Ammon's horn (tissue), 1 donor: ENCODE measurements at regions not wholly inside any gene's neighbourhood (a gene's known extent, or its start where the extent isn't known, plus 50 kb on each side); places are given as distances from the start of the nearest gene placed in this dataset.
"Not testable (repeated sequence)": the region's sequence is repeated elsewhere in the genome, so short reads cannot be mapped to it uniquely, and the experiment has no call there.

Experiments
- DNase-seq: peaks from one replicate; pipeline ENCODE4 v3.0.0-alpha.2; 2016; ENCODE audit warnings: low spot score

DNA sequence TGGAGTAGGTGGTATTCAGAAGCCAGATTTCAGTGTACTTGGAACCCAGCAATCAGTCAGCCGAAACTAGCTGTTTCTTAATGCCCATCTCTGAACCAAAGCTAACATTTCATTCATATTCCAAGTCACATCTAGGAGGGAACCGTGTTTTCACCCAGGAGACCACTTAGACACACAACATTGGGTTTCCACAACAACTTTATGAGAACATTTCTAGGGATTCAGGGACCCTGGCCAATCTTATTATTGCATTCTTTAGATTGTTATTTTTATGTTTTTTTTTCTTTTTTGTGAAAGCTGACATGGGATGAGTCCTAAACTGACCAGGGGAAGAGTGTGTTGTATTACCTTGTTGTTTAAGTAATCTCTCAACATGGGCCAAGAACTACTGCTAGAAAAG lies 72.5 kb upstream of the KIAA0040 start:
- DNase-seq: no peak

DNA sequence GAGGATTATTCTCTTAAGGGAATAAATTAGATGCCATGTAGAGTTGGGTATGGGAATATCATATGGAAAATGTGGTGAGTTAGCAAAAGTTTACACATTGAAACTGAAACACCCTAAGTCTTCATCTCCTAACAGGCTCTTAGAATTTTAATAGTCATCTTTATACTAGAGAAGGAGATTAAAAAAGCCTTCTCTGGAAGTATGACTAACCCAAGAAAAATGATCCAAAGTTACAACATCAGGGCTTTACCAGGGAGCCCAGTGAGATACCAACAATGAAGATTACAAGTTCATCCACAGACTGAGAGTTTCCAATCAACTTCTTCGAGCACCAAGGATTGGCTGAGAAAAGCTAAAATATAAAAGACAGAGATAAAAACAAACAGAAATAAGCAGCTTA lies 70.0 kb upstream of the KIAA0040 start:
- no peak for DNase-seq

DNA sequence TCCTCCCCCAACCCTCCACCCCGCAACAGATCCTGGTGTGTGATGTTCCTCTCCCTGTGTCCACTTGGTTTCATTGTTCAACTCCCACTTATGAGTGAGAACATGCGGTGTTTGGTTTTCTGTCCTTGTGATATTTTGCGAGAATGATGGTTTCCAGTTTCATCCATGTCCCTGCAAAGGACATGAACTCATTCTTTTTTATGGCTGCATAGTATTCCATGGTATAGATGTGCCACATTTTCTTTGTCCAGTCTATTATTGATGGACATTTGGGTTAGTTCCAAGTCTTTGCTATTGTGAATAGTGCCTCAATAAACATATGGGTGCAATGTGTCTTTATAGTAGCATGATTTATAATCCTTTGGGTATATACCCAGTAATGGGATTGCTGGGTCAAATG lies 63.7 kb upstream of the KIAA0040 start:
- DNase-seq: not testable (repeated sequence)

DNA sequence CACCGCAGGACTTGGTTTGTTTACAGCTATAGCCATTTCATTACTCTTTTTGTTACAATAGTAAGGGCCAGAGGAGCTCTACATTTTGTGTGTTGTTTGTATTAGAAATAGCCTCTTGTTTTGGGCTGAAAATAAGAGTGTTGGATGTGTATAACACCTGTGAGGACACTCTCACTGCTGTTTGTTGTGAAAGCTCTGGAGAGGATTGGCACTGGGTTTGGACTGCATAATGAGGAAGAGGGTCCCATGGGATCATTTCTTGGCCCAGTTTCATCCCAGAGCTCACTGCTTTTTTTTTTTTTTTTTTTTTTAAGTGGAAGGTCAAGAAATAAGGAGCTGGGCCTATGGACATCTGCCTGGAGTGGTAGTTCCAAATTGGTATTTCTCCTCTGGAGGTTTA lies 61.6 kb upstream of the KIAA0040 start:
- DNase-seq: no peak

DNA sequence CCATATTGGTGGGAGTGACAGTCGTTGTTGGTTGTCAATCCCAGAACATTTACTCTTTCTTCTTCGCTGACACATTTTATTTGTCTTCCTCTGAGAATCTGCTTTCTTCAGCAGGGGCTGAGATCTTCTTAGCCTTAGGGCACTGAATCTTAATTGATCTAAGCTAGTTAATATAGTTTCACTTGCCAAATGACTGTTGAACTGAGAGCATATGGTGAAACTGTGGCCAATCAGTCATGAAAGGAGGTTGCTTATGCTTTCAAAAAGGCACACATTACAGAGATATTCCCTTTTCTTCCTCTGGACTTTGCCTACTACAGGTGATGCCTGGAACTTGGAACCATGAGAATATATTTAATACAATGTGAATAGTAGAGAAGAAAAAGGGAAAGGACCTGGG lies 60.0 kb upstream of the KIAA0040 start:
- no peak for DNase-seq

DNA sequence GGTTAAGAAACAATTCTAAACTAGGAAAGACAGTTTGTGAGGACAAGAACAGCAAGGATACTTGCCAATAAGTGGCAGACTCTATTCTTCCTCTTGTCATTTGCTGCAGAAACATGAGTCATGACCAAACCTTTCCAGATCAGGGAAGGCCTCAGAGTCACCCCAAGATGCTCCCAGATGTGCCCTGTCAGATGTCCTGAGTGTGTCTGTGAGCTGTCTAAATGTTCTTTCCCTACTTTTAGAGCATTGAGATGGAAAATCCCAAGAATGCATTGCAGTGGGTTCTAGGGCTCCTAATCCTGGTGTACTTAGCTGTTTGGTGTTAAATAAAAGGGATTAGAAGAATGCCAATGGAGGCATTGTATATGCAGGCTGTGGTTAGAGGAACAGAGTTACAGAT lies 57.5 kb upstream of the KIAA0040 start:
- peak; percentile 6 for DNase-seq

DNA sequence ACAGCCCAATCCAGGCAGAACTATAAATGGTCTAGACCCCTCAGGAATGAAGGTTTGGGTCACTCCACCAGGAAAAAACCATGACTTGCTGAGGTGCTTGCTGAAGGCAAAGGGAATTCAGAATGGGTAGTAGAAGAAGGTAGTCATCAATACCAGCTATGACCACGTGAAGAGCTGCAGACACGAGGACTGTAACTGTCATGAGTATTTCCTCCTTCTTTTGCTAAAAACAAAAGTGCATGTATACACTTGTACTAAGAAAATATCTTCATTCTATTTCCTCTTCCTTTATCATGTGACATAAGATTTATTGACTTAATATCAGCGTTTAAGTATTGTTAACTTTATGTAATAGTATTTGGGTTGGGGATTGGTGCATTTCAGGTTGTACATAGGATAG lies 55.5 kb upstream of the KIAA0040 start:
- DNase-seq: not testable (repeated sequence)

DNA sequence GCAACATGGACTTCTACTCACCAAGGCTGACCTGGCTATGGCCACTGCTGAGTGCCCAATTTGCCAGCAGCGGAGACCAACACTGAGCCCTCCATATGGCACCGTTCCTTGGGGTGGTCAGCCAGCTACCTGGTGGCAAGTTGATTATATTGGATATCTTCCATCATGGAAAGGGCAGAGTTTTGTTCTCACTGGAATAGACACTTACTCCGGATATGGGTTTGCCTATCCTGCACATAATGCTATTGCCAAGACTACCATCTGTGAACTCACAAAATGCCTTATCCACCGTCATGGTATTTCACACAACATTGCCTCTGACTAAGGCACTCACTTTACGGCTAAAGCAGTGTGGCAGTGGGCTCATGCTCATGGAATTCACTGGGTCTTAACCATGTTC lies 54.5 kb upstream of the KIAA0040 start:
- DNase-seq: not testable (repeated sequence)

DNA sequence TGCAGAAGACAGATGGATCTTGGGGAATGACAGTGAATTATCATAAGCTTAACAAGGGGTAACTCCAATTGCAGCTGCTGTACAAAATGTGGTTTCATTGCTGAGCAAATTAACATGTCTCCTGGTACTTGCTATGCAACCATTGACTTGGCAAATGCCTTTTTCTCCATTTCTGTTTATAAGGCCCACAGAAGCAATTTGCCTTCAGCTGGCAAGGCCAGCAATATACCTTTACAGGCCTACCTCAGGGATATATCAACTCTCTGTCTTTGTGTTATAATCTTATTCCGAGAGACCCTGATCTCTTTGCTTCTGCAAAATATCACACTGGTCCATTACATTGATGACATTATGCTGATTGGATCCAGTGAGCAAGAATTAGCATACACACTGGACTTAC lies 52.7 kb upstream of the KIAA0040 start:
- DNase-seq: no peak

DNA sequence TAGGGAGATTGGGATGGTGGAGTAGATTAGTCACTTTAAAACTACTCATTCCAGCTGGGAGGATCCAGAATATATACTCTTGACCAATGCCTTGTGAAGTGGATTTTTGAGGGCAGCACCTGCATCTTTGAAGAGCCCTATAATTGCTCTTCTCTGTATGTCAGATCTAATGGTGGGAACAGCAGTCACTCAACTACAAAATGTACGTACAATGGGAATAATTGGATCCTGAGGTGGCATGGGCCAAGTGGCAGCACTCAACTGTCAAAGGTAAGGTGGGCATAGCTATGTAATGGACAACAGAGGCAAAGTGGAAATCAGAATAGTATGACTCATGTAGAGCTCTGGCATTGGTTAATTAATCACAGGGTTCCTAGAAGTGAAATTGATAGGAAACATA lies 51.6 kb upstream of the KIAA0040 start:
- DNase-seq: no peak
